ENCODE measurements at regions not wholly inside any gene's neighbourhood (a gene's known extent, or its start where the extent isn't known, plus 50 kb on each side); places are given as distances from the start of the nearest gene placed in this dataset.

- TF ChIP-seq CTCF (IDR thresholded peaks at IDR 0.05; ENCODE audit: poor library complexity, severe bottlenecking) (no peak), POLR2AphosphoS5 (IDR thresholded peaks at IDR 0.05) (no peak), RAD21 (conservative IDR thresholded peaks at IDR 0.05) (no peak), EZH2 (IDR thresholded peaks at IDR 0.05; ENCODE audit: borderline replicate concordance, insufficient read depth, low read length, poor library complexity, severe bottlenecking) (no peak), TAF1 (IDR thresholded peaks at IDR 0.05; ENCODE audit: low read depth) (no peak)
Observed at GRCh38 chr4:79107014-79107413, 167.8 kb upstream of the PAQR3 start.
